Esophagus squamous epithelium (tissue), 5 donors: ENCODE measurements at regions not wholly inside any gene's neighbourhood (a gene's known extent, or its start where the extent isn't known, plus 50 kb on each side); places are given as distances from the start of the nearest gene placed in this dataset.

Experiments used
- DNase-seq: peaks from one replicate; lab custom pipeline; 2025; lab: John Stamatoyannopoulos, UW
- H3K27ac ChIP-seq, 4 donors: fragments of 200-600 bp; sonication (generic); one replicate each; pipeline ENCODE4 v1.5.1; 2016 to 2019; ENCODE audit warnings: mild to moderate bottlenecking in 1 of 4
- H3K27me3 ChIP-seq, 4 donors: fragments of 200-600 bp; sonication (generic); 1 replicate in 3 of 4; 2 replicates in 1 of 4; pipeline versions ENCODE4 v1.5.1 to v1.6.0; 2017 to 2021; ENCODE audit warnings: antibody characterized with exemption in 1 of 4
- H3K36me3 ChIP-seq, 3 donors: fragments of 200-600 bp; sonication (generic); one replicate each; pipeline ENCODE4 v1.5.1; 2016 to 2019
- H3K4me1 ChIP-seq, 3 donors: fragments of 200-600 bp; sonication (generic); one replicate each; pipeline ENCODE4 v1.5.1; 2017 to 2019
- H3K4me3 ChIP-seq, 4 donors: fragments of 200-600 bp; sonication (generic); 1 replicate in 3 of 4; 2 replicates in 1 of 4; pipeline ENCODE4 v1.5.1; 2016 to 2019; ENCODE audit warnings: mild to moderate bottlenecking in 2 of 4, moderate library complexity in 1 of 4
- H3K9me3 ChIP-seq, 3 donors: fragments of 200-600 bp; sonication (generic); one replicate each; pipeline ENCODE4 v1.5.1; 2016 to 2019
- POLR2A ChIP-seq, 4 donors: fragments of 450-650 bp; IDR thresholded peaks; one replicate each; pipeline ENCODE4 v1.6.1; 2017; ENCODE audit warnings: antibody characterized with exemption in 4 of 4, mild to moderate bottlenecking in 4 of 4, moderate library complexity in 3 of 4
- WGBS, 2 donors: methylation state at CpG; one replicate each; pipeline ENCODE4 v1.1.5; 2018; 5-methylcytosine and 5-hydroxymethylcytosine counted together
- intact Hi-C: fragments of 100-400 bp; cut with DNase I; formaldehyde crosslinking; loops from one replicate; pipeline ENCODE4 v1.15.0; 2022
- TF ChIP-seq, protein P1 (sequence below), 6 experiments: fragments of 450-650 bp in 4 of 6; fragments of 200-600 bp in 2 of 6; sonication (generic) in 2 of 6; IDR thresholded peaks; one replicate each; pipeline ENCODE4 v1.5.1; 2016 to 2019; ENCODE audit warnings: antibody characterized with exemption in 6 of 6, mild to moderate bottlenecking in 4 of 6, moderate library complexity in 4 of 6
- donor health status: DM: yes; HTN: yes; CAD: no.

DNA sequence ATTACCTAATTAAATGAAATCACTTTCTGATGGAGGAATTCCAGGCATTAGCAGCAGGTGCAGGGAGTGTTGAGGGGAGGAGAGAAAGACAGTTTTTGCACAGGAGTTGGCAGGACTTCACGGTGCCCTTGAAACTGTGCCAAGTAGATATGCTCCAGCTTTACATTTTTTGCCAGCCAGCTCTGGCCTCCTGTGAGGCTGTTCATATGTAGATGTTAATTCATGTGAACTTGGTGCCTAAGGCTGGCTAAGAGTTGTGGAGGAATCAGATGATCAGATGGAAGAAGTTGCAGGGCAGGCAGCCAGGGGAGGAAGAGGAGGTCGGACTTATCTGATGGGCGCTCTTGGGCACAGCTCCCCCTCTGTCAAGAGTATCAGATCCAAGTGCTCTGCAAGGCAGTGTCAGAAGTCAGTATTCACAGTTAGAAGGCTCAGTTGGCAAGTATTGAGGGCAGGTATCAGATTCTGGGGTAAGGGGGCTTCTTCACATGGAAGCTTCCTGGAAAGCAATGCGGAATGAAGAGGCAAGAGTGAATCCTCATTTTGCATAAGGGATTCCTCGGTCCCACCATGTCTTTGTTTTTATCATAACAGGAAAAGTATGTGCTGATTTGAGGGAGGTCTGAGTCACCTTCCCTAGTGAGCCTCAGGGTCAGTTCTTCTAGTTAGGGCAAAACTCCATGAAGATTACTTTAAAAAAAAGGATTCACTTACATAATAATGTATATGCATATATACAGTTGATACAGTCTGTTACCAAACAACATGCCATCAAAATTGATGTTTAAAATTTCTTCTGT lies 172.6 kb upstream of the UMPS start:
- no peak for TF ChIP-seq POLR2A (IDR thresholded peaks at IDR 0.05)
- TF ChIP-seq, protein P1, sequence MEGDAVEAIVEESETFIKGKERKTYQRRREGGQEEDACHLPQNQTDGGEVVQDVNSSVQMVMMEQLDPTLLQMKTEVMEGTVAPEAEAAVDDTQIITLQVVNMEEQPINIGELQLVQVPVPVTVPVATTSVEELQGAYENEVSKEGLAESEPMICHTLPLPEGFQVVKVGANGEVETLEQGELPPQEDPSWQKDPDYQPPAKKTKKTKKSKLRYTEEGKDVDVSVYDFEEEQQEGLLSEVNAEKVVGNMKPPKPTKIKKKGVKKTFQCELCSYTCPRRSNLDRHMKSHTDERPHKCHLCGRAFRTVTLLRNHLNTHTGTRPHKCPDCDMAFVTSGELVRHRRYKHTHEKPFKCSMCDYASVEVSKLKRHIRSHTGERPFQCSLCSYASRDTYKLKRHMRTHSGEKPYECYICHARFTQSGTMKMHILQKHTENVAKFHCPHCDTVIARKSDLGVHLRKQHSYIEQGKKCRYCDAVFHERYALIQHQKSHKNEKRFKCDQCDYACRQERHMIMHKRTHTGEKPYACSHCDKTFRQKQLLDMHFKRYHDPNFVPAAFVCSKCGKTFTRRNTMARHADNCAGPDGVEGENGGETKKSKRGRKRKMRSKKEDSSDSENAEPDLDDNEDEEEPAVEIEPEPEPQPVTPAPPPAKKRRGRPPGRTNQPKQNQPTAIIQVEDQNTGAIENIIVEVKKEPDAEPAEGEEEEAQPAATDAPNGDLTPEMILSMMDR (IDR thresholded peaks at IDR 0.05) = no peak
- no peak for DNase-seq
- Histone ChIP-seq H3K36me3 (no peaks in the 10 kb centered on the region), H3K27ac (peak overlapping the region in 3 of 4 donors; percentile 55 to 74 (median 63)), H3K27me3 (peaks cover 0 to 87% (median 0%) of the 10 kb centered on the region in 4 donors), H3K4me1 (peaks cover 17 to 56% (median 25%) of the 10 kb centered on the region in 3 donors), H3K9me3 (no peaks in the 10 kb centered on the region), H3K4me3 (no peak overlapping the region)
- intact Hi-C loops = loop anchor here (10.0 kb wide), 1 partner anchor 213 kb away; no protein-coding TSS in a partner anchor
- WGBS, 2 donors = 11 to 39% methylated on average over 5 of the region's 5 CpGs

DNA sequence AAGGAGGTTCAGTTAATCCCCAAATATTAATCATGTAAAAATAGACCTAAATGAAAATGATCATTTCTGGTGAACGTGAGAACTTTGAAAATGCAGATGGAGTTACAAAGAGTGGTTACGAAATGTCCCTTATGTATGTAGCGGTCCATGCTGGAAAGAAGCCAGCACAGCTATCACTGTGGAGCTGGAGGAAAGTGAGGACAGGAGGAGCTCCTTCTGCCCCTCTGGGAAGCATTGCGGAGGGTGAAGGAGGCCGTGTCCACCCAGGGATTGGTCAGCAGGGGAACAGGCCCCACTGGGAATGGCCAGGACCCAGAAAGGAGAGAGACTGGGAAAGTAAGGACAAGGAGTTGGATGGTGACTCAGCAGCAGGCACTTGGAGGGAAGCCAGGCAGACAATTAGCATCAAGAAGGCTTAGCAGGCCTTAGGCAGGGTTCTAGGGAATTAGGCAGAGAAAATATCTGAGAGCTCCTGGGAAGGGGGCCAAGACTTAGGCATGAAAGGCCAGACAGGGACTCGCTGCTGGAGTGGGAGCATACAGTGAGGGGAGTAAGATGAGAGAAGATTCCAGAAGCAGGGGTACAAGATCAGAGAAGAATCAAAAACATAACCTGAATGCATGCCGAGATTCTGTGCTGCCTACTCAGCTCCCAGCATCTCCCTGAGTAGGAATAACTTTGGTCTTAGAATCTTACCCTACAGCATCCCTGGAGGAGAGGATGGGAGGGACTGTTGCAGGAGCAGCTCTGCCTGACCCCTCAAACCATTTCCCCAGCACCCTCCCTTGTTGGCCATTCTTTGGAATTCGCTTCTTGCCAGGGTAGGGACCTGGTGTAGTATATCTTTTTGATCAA lies 171.0 kb upstream of the UMPS start:
- Histone ChIP-seq H3K4me3 (no peak overlapping the region), H3K9me3 (no peaks in the 10 kb centered on the region), H3K27me3 (peaks cover 0 to 76% (median 0%) of the 10 kb centered on the region in 4 donors), H3K4me1 (peaks cover 17 to 50% (median 25%) of the 10 kb centered on the region in 3 donors), H3K36me3 (no peaks in the 10 kb centered on the region), H3K27ac (peak overlapping the region; percentile 23 to 74 (median 66))
- TF ChIP-seq, protein P1 (IDR thresholded peaks at IDR 0.05) = no peak
- TF ChIP-seq POLR2A (IDR thresholded peaks at IDR 0.05) = no peak
- WGBS, 2 donors = 26 to 29% methylated on average over 8 of the region's 8 CpGs
- intact Hi-C loops = loop anchor here (10.0 kb wide), 1 partner anchor 214 kb away; no protein-coding TSS in a partner anchor
- no peak for DNase-seq

DNA sequence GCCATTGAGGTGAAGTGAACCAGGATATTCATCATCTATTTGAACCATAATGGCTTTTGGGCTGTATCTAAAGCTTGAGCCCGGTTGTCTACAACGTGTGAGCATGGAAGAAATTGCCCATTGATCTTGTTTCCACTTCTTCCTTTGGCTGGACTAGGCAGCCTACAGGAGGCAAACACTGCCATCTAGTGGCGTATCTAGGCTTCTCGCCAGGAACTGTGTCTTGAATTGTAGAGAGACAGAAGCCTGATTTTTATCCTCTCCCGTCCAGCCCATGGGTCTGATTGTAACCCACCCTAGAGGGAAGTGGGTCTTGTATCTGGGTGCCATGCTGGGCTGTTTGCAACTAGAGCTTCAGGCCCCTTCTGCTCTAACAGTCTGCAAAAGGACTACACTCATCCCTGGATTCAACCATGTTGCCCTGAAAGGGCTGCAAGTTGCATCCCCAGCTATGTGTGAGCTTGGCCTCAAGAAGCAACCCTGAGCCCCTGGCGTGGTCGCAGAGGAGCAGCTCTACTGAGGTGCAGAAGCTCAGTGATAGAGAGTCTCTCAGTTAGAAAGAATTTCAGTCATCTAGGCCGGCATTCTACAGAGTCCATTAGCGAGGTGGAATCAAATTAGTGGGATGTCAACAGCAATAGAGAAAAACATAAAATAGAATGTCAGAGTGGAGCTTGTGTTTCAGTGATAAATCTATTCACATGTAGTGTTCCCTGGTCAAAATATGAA lies 170.2 kb upstream of the UMPS start:
- peak overlapping the region in 3 of 4 donors; percentile 63 to 74 (median 69) for H3K27ac ChIP-seq
- intact Hi-C loops = loop anchor here (10.0 kb wide), 1 partner anchor 215 kb away; no protein-coding TSS in a partner anchor
- no peak for DNase-seq
- H3K36me3 ChIP-seq = no peaks in the 10 kb centered on the region
- H3K4me3 ChIP-seq = no peak overlapping the region
- H3K4me1 ChIP-seq = peaks cover 17 to 50% (median 26%) of the 10 kb centered on the region in 3 donors
- H3K27me3 ChIP-seq = peaks cover 0 to 68% (median 0%) of the 10 kb centered on the region in 4 donors
- H3K9me3 ChIP-seq = no peaks in the 10 kb centered on the region
- WGBS, 2 donors = 24 to 26% methylated on average over 7 to 9 of the region's 9 CpGs
- no peak for TF ChIP-seq POLR2A (IDR thresholded peaks at IDR 0.05)
- TF ChIP-seq, protein P1 (IDR thresholded peaks at IDR 0.05) = peak; percentile 55 to 83 (median 78)

DNA sequence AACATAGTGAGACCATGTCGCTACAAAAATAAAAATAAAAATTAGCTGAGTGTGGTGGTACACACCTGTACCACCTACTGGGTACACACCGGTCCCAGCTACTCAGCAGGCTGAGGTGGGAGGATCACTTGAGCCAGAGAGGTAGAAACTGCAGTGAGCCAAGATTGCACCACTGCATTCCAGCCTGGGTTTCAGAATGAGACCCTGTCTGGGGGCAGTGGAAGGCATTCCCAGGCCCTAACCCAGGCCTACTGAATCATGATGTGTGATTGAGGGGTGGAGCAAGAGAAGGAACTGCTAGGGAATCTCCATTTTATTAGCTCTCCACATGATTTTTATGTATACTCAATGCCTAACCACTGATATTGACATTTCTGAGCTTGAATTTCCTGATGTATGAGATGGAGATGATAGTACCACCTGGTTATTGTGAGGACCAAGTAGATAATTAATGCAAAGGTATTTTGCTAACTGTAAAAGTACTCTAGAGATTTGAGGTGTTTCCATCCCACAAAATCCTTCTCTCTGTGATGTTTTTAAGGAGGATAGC lies 169.5 kb upstream of the UMPS start:
- peaks cover 0 to 61% (median 0%) of the 10 kb centered on the region in 4 donors for H3K27me3 ChIP-seq
- H3K27ac ChIP-seq = no peak overlapping the region
- H3K4me3 ChIP-seq = no peak overlapping the region
- TF ChIP-seq, protein P1 (IDR thresholded peaks at IDR 0.05) = no peak
- no peak for TF ChIP-seq POLR2A (IDR thresholded peaks at IDR 0.05)
- no peaks in the 10 kb centered on the region for H3K9me3 ChIP-seq
- peaks cover 17 to 52% (median 29%) of the 10 kb centered on the region in 3 donors for H3K4me1 ChIP-seq
- WGBS, 2 donors = 85 to 88% methylated on average over 2 of the region's 2 CpGs
- intact Hi-C loops = no loop called here
- DNase-seq = no peak
- H3K36me3 ChIP-seq = no peaks in the 10 kb centered on the region
